ENCODE measurements at regions not wholly inside any gene's neighbourhood (a gene's known extent, or its start where the extent isn't known, plus 50 kb on each side); places are given as distances from the start of the nearest gene placed in this dataset.

- TF ChIP-seq CTCF (IDR thresholded peaks at IDR 0.05): no peak
- TF ChIP-seq EP300 (IDR thresholded peaks at IDR 0.05): no peak
Measured at GRCh38 chr4:3629665-3630064, 97.4 kb upstream of the LRPAP1 start.

Measured in sigmoid colon (tissue), 4 donors.